ENCODE measurements at regions not wholly inside any gene's neighbourhood (a gene's known extent, or its start where the extent isn't known, plus 50 kb on each side); places are given as distances from the start of the nearest gene placed in this dataset.

DNA sequence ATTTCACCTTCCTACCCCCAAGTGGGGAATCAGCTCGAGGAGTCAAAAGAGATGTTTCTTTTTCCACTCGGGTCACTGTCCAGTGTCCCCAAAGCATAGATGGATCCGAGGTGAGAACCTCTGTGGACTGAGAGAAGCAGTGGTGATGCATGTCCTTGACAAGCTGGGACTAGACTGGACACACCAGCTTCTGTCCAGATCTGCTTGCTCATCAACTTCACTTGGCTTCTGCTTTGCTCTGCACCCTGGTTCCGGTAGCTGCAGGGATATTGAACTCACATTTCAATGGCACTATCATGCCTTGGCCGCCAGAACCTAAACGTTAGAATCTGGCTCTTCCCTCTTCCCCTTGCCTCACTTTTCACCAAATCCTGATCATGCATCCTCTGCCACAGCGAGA, 50.3 kb upstream of the CXCL12 start:
- DNase-seq: no peak

DNA sequence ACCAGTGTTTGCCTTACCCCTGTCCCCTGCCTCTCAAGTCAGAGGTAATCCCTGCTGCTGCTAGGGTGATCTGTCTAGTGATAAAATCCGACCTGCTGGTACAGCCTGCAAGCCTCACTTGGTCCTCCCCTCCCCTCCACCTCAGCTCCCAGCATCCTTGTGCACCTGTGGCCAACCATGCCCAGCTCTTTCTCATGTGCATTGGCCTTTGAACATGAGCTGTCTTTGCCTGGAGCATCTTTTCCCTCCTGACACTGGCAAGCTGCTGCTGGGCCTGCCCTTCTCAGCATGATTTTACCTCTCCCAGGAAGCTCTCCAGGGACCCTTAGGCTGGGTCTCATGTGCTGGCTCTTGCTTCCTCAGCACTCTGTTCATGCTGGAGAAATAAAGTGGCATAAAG, 51.3 kb upstream of the CXCL12 start:
- DNase-seq: no peak

DNA sequence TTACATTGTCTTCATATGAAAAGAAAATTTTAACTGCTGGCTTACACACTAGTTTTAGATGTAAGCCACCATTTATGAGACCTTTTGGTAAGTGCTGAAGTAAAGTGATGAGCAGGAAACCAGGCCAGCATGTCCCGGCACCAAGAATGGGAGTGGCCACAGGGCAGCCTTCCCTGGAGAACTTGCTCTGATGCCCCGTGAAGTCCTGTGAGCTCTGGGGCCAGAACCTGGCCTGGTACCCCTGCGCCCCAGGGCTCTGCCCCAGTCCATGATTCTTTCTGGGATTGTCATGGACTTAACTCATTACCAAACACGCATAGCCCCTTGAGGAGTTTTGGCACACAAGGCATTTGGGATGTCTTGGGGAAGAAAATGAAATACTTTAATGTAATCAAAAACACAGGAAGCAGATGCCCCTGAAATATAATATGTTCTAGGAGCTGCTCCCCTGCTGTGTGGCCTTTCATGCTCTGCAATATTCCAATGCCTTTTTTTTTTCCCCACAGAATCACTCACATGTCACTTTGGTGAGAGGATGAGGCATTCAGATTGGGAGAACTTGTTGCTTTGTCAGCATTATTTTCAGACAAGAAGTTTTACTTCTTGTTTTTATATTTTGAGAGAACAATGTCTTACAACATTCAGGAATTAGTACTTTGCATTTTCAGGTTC, 53.1 kb upstream of the CXCL12 start:
- no peak for DNase-seq

DNA sequence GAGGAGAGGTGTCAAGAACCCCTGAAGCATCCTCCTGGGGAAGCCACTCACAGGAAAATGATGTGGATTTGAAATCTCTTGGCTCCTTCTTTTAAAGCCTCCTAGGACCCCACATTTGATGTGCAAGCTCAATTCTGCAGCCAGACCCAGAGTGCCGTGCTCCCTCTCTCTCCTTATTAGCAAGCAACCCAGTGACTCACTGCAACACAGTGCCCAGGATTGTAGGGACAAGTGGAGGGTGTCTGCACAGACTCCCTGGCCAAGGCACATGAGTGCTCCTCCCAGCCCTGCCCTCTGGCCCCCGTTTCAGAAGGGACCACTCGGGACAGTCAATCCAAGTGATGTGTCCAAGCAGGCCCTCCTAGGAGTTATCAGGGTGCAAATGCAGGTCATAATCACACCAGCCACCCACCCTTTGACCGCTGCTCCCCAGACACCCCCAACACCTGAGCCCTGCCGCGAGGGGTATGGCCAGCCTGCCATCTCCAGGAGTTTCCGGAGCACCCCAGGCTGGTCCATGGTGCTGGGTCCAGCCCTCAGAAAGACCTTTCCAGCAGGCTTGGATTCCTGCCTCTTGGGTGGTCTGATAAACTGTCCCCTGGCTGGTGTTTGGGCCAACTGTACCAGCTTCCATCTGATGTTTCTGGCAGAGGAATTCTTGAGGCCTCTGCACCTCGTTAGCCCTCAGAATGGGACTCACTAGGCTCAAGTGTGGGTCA, 54.5 kb upstream of the CXCL12 start:
- DNase-seq: no peak

DNA sequence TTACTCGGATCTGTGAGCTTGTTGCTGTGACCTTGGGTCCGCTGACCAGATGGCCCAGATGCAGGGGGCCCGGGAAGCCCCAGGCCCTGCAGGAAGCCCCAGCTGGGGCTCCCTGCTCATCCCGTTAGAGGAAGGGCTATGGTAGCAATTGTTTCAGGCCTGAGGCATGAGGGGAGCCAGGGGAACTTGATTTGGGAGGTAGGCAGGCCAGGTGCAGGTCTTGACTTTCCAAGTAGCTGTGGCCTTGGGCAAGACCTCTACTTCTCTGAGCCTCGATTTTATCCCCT, 55.0 kb upstream of the CXCL12 start:
- DNase-seq: no peak

DNA sequence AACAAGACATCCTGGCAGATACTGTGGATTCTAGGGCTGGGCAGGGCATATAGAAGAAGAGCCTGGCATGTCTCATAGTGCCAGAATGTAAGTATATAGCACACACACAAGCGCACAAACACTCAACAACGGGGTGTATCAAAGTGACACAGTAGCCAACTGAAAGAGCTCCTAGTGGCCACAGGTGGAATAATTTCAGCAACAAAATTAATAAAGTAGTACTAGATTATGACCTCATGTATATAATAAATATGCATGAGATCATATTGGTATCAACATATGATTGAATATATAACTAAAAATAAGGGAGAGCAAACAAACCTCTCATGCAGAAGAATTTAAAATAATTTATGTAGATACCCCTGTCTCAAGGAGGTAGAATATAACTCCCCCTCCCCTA, 72.4 kb upstream of the CXCL12 start:
- DNase-seq: no peak

DNA sequence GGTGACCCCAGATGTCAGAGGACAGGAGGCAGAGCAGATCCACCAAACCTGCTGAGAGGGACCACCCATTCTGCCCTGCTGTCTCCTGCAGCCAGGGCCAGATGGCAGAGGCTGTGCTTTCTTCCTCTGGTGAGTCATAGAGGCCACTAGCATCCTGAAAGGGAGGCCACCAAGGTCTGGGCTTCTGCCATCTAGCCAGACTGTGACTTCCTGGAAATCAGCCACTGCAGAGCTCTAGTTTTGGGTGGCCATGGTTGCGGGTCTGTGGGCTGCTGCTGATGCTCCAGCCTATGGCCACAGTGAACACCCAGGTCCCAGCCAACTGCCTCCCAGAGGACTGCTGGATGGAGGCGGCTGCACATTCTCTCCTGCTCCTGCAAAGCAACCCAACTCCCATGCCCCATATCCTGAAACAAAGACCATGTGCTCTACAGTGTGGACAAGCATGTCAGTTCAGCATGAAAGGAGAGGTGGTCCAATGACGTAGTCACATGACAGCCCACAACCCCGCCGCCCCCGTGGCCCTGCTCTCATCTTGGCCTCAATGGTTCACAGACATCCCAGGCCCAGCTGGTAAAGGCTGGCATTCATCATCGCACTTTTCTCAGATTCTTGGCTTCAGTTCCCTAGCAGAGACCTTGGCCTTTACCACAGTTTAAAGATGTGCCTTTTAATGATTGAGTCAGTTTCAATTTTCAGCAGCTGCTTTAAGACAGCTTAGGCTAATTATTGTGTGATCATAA, 73.9 kb upstream of the CXCL12 start:
- DNase-seq: no peak

DNA sequence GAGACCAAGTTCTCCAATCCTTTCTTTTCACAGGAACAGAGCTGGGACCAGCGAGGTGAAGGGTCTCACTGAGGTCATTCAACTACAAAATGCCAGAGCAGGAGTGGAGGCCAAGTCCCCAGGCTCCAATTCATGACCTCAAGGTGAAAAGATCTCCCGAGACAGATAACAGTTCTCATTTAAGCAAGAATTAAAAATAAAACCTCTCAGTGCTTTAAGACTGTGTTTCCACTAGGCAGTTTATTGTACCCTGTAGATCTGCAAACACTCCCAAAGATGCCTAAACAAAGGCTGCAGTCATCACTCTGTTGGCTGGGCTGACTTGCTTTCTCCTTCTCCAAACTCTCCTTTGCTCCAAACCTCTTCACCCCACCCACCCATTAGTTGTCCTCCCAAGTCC, 74.8 kb upstream of the CXCL12 start:
- no peak for DNase-seq

DNA sequence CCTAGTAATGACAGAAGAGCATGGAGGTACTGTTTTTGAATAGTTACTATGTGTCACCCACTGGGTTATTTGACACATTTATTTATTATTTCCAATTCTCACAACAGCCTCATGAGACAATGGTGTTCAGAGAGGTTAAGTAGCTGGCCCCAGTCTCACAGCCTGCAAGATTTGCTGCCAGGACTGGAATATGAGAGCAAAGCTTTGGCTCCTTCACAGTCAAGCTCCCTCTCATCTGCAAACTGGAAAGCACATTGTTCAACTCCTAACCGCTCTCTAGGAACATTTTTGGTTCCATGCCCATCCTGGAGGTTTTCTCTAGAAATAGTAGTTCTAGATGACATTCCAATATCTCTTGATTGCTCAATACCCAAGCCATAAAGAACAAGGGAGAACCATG, 75.5 kb upstream of the CXCL12 start:
- no peak for DNase-seq

DNA sequence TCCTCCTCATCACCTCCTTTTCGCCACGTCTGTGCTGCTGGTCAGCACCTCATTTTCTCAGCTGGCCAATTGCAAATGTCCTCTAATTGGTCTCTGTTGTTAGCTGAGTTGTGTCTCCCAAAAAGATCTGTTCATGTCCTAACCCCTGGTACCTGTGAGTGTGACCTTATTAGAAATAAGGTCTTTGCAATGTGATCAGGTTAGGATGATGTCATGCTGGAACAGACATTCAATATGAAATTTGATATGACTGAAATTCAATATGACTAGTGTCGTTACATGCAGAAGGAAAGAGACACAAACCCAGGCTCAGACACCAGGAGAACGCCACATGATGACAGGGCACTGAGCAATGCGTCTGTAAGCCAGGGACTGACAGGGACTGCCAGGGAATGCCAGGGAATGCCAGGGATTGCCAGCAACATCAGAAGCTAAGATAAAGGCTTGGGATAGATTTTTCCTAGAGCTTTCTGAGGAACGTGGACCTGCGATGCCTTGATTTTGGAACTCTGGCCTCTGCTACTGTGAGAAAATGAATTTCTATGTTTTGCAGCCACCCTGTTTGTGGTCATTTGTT, 77.5 kb upstream of the CXCL12 start:
- DNase-seq: no peak

DNA sequence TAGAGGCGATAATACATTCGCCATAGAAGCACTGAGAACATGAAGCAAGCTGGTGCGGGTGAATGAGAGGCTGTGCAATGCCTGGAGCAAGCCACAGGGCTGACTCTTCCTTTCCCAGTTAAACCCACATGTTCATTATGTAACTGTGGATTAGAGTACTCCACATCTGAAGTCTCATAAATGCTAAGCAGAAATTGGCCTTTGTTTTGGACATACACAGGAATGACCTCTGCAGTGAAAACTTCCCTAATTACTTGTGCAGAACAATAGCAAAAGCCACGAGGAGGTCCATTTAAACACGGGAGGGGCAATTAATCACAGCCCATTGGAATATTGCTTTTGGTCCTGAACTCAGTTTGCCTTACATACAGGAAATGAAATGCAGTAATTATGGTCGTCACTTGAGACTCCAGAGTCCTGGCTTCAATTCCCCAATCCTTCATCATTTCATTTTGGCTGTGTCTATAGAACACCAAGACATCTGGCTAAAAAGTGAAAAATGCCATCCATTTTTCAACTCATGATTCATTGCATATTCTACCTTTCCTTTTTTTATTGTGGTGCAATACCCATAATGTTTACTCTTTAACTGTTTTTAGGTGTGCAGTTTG, 78.7 kb upstream of the CXCL12 start:
- no peak for DNase-seq

DNA sequence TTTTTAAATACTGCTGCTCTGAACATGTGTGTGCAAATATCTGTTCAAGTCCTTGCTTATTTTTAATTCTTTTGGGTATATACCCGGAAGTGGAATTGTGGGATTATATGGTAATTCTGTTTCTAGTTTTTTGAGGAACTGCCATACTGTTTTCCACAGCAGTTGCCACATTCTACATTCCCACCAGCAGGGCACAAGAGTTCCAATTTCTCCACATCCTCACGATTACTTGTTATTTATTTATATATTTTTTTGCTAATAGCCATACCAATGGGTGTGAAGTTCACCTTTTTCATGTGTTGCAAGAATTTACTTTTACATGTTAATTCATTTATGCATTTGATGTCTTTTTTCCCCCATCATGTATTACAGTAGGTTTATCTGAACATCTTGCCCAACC, 79.6 kb upstream of the CXCL12 start:
- DNase-seq: no peak

DNA sequence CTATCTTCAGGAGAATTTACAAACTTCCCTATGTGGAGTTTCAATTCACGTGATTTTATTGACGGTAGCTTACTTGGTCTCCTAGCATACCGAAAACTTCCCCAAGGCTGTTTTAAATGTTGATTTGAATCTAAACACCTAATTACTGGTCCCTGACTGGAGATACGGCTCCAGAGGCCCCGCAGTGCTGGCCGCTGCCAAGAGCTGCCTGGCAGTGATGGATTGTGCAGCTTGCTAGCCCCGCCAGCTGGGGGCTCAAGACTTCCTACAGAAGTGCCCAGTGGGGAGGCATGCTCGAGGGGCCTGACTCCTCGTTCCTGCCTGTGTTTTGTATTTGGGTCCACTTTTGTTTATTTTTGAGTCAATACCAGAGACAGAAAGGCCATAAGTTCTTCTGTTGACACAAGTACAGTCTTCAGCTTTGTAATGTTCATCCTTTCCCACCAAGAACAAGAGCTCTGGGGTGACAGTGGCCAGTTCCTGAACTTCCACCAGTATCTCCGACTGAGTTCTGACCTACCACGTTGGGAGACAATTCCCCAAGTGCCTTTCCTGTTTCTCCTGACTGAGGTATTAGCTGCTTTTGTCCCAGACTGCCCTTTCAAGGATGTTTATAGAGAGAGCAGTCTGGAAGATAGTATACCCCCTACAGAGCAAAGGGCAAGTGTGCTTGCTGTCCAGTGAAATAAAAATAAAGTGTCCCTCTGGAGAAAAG, 80.7 kb upstream of the CXCL12 start:
- no peak for DNase-seq

DNA sequence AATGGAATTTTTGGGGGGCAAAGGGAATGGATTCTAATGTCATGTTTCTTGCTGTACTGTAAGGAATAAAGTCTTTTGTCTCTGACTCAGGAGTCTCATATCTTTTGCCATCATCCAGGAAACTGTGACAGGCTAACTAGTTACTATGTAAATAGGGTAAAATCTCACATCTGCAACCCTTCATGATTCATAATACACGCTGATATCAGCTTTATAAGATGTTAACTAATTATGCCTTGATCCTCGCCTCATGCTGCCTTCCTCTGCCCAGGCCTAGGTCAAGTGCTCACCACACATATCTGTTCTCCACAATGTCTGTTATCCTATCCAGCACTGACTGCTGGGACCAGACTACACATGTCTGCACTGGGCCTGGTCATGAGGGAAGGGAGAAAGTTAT, 81.3 kb upstream of the CXCL12 start:
- no peak for DNase-seq

DNA sequence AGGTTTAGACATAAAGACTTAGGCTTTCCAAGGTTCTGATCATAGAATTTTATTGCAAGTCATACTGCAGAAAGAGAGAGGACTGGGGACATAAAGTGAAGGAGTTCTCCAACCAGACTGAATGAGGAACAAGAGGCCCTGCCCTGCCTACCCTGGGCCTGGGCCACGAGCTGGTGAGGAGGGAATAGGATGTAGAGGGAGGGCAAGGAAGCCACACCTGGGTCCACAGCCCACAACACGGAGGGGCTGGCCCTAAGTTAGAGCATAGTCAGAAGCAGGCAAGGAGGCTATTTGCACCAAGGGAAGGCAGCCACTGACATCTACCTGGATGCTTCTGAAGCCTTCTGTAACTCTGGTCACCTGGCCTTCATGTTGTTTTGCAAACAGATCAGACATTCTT, 82.2 kb upstream of the CXCL12 start:
- no peak for DNase-seq

DNA sequence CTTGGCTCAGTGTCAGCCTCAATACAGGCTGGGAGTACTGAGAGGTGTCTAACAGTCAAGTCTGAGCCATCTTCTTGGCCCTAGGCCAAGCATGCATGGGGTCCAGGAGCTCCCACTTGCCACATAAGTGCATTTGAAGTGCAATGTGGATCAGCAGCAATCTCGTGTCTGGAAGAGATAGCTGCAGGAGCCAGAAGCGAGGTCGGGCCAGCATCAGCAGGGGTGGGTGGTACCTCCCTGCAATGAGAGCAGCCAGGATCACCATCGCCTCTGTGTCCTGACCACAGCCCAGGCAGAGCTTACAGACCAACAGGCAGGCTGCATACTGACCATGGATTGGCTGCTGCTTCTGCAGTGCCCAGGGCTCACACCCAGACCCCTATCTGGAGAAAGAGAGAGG, 83.0 kb upstream of the CXCL12 start:
- no peak for DNase-seq

DNA sequence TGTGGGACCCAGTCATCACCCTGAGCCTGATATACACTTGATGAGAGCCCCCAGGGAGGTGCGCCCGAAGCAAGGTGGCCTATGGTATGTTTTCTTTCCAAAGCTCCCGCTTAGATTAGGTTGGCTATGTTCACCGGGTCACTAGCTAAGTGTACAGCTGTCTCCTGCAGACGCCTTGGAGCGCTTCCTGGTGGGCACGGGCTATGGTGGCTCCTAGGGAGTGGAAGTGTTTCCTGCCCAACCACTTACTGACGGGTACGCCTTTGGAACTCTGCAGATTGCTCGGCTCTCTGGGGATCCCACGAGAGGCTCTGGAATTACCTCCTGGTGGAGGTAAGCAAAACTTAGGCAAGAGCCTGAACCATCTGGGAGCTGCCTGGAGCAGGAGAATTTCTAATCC, 83.6 kb upstream of the CXCL12 start:
- DNase-seq: no peak

DNA sequence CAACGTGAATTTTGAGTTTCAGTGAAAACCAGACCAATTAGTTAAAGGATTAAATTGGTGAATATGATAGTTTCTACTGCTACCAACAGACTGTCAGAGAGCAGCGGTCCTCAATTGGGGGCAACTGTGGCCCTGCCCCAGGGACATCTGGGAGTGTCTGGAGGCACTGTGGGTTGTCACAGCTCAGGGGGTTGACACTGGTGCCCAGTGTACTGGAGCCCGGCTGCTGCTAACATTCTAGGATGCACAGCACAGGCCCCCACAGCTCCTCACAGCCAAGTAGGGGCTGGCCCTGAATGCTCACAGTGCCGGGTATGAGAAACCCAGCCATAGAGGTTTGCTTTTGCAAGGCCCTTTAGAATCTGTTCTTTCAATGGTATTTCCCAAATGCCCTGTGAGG, 84.1 kb upstream of the CXCL12 start:
- no peak for DNase-seq

DNA sequence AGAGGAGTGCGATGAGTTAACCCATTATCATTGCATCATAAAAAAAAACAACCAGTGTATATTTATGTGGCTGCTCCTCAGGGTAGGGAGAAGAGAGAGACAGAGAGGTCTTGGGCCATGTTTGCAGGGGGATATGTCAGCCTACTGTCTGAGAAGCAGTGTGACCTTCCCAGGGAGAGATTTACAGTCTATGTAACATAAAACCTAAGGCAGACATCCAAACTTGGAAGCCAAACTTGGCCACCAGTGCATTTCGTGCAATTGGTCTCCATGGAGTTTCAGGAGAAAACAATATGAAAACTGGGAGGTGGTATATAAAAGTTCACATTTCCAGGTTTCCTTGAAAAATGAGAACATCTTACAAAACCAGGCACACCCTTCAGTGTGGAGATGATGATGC, 85.9 kb upstream of the CXCL12 start:
- no peak for DNase-seq

DNA sequence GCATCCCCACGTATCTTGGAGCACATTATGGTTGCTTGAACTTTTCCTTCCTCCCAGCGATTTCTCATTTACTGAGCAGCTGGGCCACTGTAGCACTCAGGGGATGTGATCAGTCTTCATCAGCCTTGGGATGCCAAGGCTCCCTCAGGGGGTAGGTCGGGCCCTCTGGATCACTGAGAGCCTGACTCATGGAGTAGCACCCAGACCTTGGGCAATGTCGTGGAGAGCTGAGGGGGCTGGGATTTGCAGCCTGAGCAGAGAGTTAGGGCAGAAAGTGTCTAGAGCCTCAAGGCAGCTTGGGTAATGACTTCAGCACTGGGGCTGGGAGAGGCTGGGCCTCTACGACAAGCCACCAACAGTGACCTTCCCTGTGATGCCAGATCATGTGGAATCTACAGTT, 86.5 kb upstream of the CXCL12 start:
- DNase-seq: no peak

DNA sequence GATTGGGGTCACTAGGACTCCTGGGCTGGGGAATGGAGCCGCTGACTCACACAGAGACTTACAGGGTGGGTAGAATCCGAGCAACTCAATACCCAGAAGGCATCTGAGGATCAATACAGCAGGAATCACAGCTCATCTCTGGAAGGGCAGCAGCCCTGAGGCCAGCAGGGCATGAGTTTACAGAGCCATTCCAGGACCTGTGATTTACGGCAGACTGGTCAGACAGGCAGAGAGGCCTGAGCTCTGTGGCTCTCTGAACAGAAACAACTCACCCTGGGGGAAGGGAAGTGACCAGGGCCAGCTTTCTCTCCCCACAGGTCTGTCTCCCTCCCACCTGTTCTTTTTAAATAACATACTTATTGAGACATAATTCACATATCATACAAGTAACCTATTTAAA, 88.2 kb upstream of the CXCL12 start:
- no peak for DNase-seq

DNA sequence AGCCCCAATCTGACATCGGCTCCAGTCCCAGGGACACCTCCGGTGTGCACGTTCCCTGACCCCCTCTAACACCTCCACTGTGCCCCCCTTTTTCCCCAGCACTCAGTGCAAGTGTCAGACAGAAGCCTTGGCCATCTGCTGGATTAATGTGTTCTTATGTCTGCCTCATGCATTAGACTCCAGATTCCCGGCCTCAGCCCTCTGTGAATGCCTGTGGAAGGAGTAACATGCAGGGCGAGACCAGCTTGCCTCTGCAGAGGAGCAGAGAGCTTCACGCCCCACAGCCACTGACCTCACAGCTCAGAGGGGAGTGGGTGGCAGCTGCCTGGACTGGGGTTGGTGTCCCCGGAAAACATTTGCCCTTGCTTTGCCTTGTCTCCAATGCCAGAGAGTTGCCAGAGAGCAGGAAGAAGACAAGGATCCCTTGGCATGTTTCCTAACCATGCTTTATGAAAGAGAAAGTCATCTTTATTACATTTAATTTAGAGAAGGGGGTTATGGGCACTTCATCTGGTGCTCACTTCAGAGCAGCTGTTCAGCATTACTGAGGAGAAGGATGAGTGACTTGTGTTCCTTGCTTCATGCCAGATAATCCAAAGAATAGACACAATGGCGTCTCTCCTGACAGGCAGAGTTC, 91.6 kb upstream of the CXCL12 start:
- no peak for DNase-seq

DNA sequence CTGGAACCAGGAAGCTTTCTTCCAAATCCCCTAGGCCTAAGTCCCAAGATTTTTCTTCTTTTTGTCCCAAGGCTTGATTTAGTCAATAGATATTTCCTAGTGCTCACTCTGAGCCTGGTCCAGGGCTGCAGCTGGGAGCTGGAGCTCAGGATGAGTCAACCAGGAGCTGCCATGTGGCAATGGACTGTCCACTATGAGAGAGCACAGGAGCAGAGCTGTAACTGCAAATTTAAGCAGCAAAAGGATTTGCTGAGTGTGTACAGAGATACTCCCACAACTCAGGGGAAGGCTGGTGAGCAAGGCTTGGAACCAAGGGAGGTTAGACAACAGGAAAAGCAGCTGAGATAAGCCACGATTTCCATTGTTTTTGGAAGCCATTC, 92.1 kb upstream of the CXCL12 start:
- no peak for DNase-seq
